GM23248 (cell line): ENCODE measurements at regions not wholly inside any gene's neighbourhood (a gene's known extent, or its start where the extent isn't known, plus 50 kb on each side); places are given as distances from the start of the nearest gene placed in this dataset.

Source experiments
- DNase-seq: peaks from one replicate; pipeline ENCODE4 v3.0.0-alpha.2; 2015
- H2AFZ ChIP-seq: fragments of 200-600 bp; sonication (generic); 2 replicates; pipeline ENCODE4 v1.6.1; 2016; ENCODE audit warnings: antibody characterized with exemption
- H3F3A ChIP-seq: fragments of 200-600 bp; sonication (generic); 2 replicates; pipeline ENCODE4 v1.6.1; 2016; ENCODE audit warnings: mild to moderate bottlenecking, antibody characterized with exemption, mixed run types; ENCODE audit not compliant: insufficient read depth
- H3K27ac ChIP-seq: fragments of 200-600 bp; sonication (generic); 2 replicates; pipeline ENCODE4 v1.5.1; 2016; ENCODE audit warnings: mild to moderate bottlenecking
- H3K27me3 ChIP-seq: fragments of 200-600 bp; sonication (generic); replicated peaks from 2 replicates; pipeline ENCODE4 v1.6.1; 2016; ENCODE audit warnings: mild to moderate bottlenecking; ENCODE audit not compliant: insufficient read depth
- H3K36me3 ChIP-seq: fragments of 200-600 bp; sonication (generic); 2 replicates; pipeline ENCODE4 v1.6.1; 2016; ENCODE audit warnings: low read depth, mild to moderate bottlenecking
- H3K4me1 ChIP-seq: fragments of 200-600 bp; sonication (generic); 2 replicates; pipeline ENCODE4 v1.6.1; 2016; ENCODE audit warnings: mild to moderate bottlenecking; ENCODE audit not compliant: insufficient read depth
- H3K4me2 ChIP-seq: fragments of 200-600 bp; sonication (generic); one replicate; pipeline ENCODE4 v1.6.1; 2016; ENCODE audit warnings: mild to moderate bottlenecking; ENCODE audit not compliant: unreplicated experiment
- H3K4me3 ChIP-seq: fragments of 200-600 bp; sonication (generic); 2 replicates; pipeline ENCODE4 v1.5.1; 2016; ENCODE audit warnings: mild to moderate bottlenecking
- H3K79me2 ChIP-seq: fragments of 200-600 bp; sonication (generic); 2 replicates; pipeline ENCODE4 v1.6.1; 2016; ENCODE audit warnings: mild to moderate bottlenecking; ENCODE audit not compliant: insufficient read depth
- H3K9ac ChIP-seq: fragments of 200-600 bp; sonication (generic); 2 replicates; pipeline ENCODE4 v1.6.1; 2016; ENCODE audit warnings: mild to moderate bottlenecking
- H3K9me2 ChIP-seq: fragments of 200-600 bp; sonication (generic); 2 replicates; pipeline ENCODE4 v1.6.1; 2016; ENCODE audit warnings: mixed run types, mild to moderate bottlenecking, moderate library complexity; ENCODE audit not compliant: insufficient read depth
- H3K9me3 ChIP-seq: fragments of 200-600 bp; sonication (generic); one replicate; pipeline ENCODE4 v1.6.1; 2017; ENCODE audit warnings: low read depth
- H4K20me1 ChIP-seq: fragments of 200-600 bp; sonication (generic); 2 replicates; pipeline ENCODE4 v1.6.0; 2016; ENCODE audit not compliant: insufficient read depth
- EZH2 ChIP-seq: fragments of 200-600 bp; sonication (generic); IDR thresholded peaks from 2 replicates; pipeline ENCODE4 v1.6.1; 2018; ENCODE audit warnings: antibody characterized with exemption, mild to moderate bottlenecking; ENCODE audit not compliant: insufficient read depth, poor library complexity, severe bottlenecking
- EZH2phosphoT487 ChIP-seq: fragments of 200-600 bp; sonication (generic); IDR thresholded peaks from 2 replicates; pipeline ENCODE4 v1.6.1; 2018; ENCODE audit warnings: antibody characterized with exemption, moderate library complexity, mild to moderate bottlenecking, low read depth; ENCODE audit not compliant: insufficient read depth
- WGBS, 2 experiments: methylation state at CpG; one replicate each; pipeline ENCODE4 v1.1.6; 2015 to 2017; ENCODE audit warnings: low lambda C conversion rate in 2 of 2, low coverage in 1 of 2; ENCODE audit errors: missing lambda C conversion rate in 2 of 2; 5-methylcytosine and 5-hydroxymethylcytosine counted together
- in situ Hi-C: fragments of 300-500 bp; cut with MboI; formaldehyde crosslinking; loops from 2 replicates; pipeline ENCODE4 v1.15.0; 2020

DNA sequence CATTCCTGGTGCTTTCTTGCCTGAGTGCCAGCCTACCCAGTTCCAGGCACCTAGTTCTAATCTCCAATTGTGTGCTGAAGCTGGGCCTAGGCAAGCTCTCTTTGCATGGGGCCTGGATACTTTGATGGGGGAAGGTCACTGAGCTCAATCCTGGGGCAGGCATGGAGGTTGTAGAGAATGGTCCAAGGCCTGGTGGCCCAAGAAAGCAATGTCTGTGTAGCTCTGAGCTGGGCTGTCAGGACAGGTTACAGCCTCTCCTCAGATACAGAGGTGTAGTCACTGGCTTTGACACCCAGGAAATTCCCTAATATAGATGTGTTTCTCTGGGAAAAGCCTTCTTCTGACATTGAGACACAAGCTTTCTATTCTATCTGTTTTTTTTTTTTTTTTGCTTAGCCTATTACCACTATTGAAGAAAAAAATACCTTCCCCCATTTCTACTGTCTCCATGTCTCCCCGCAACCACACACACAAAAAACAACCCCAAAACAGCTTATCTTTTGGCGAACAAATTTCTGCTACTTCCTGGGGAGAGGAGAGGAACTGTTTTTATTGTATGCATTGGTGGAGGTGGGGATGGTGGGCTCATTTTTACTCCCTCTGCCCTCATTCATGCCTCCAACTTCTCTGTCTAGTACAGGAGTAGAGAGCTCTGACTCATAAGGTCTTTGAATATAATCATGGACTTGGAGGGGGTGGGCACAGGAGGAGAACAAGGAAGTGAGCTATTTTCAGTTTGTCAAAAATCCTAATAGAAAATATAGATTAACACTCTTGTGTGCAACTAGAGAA is 66.7 kb upstream of the DHX15 start:
- in situ Hi-C loops, result no loop called here
- H3K36me3 ChIP-seq, result no peaks in the 10 kb centered on the region
- no peaks in the 10 kb centered on the region for H3K9me3 ChIP-seq
- H3F3A ChIP-seq, result no peaks in the 10 kb centered on the region
- no peaks in the 10 kb centered on the region for H4K20me1 ChIP-seq
- H3K9me2 ChIP-seq, result no peaks in the 10 kb centered on the region
- 94 to 100% methylated on average over 2 of the region's 2 CpGs for WGBS, 2 experiments
- 0 out of 2 replicates have a peak, but pooled peaks cover 8% of the 10 kb centered on the region for H3K27me3 ChIP-seq
- H3K27ac ChIP-seq, result no peak overlapping the region
- H3K9ac ChIP-seq, result no peak overlapping the region
- H3K4me3 ChIP-seq, result no peak overlapping the region
- no peaks in the 10 kb centered on the region for H3K79me2 ChIP-seq
- H3K4me1 ChIP-seq, result no peaks in the 10 kb centered on the region
- no peak overlapping the region for H3K4me2 ChIP-seq
- no peak for DNase-seq
- H2AFZ ChIP-seq, result no peak overlapping the region
- no peak for TF ChIP-seq EZH2phosphoT487
- no peak for TF ChIP-seq EZH2

DNA sequence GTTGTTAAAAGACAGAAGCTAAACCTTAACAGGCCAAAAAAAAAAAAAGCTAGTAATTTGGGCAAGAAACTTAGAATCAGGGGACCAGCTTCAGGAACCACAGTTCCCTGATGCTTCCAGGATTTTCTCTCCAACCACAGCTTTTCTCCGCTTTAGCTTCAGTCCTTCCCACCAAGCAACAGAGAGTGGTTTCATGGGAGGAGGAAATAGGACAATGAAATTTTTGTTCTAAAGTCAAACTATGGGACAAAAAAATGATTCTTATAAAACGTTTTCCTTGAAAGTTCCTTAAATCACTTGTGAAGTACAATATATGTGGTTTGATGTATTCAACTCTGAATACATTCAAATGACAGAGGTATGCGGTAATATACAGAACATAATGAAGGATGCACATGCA is 71.0 kb upstream of the DHX15 start:
- H2AFZ ChIP-seq, result no peak overlapping the region
- 73 to 75% methylated on average over 3 of the region's 3 CpGs for WGBS, 2 experiments

DNA sequence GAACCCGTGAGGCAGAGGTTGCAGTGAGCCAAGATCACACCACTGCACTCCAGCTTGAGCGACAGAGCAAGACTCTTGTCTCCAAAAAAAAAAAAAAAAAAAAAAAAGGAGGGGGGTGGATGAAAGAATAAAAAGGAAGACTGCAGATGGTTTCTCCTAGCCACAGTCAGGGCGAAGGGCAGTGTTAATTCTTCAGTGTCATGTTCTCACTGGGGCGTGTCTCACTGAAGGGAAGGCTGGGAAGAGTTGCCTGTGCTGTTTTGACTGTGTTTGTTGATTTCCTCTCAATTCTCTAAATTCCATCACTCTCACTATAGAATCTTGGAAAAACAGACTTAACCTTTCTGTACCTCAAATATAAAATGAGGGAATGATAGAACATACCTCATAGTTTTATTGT is 71.6 kb upstream of the DHX15 start:
- H3K36me3 ChIP-seq, result no peaks in the 10 kb centered on the region
- H3K27me3 ChIP-seq, result peaks cover 21% of the 10 kb centered on the region
- H3K4me3 ChIP-seq, result no peak overlapping the region
- no peaks in the 10 kb centered on the region for H3K9me2 ChIP-seq
- no peaks in the 10 kb centered on the region for H4K20me1 ChIP-seq
- no peak overlapping the region for H2AFZ ChIP-seq
- no peak overlapping the region for H3K4me2 ChIP-seq
- H3K9me3 ChIP-seq, result no peaks in the 10 kb centered on the region
- in situ Hi-C loops, result no loop called here
- DNase-seq, result no peak
- 18 to 24% methylated on average over 4 of the region's 4 CpGs for WGBS, 2 experiments
- H3F3A ChIP-seq, result no peaks in the 10 kb centered on the region
- H3K79me2 ChIP-seq, result no peaks in the 10 kb centered on the region
- TF ChIP-seq EZH2phosphoT487, result no peak
- no peak for TF ChIP-seq EZH2
- H3K9ac ChIP-seq, result no peak overlapping the region
- no peak overlapping the region for H3K27ac ChIP-seq
- no peaks in the 10 kb centered on the region for H3K4me1 ChIP-seq

More for the DNA sequence above, 71.0 kb upstream of the DHX15 start:
- H3K27ac ChIP-seq, result no peak overlapping the region
- H3K9me2 ChIP-seq, result no peaks in the 10 kb centered on the region
- no peaks in the 10 kb centered on the region for H3K79me2 ChIP-seq
- no peaks in the 10 kb centered on the region for H3K36me3 ChIP-seq
- in situ Hi-C loops, result no loop called here
- no peaks in the 10 kb centered on the region for H3K9me3 ChIP-seq
- DNase-seq, result no peak
- H3K4me3 ChIP-seq, result no peak overlapping the region
- H3K4me2 ChIP-seq, result no peak overlapping the region
- peaks cover 15% of the 10 kb centered on the region; the same call in 1 of the 2 replicates for H3K27me3 ChIP-seq
- no peaks in the 10 kb centered on the region for H3K4me1 ChIP-seq
- no peak overlapping the region for H3K9ac ChIP-seq
- H3F3A ChIP-seq, result no peaks in the 10 kb centered on the region
- TF ChIP-seq EZH2phosphoT487, result no peak
- no peak for TF ChIP-seq EZH2
- H4K20me1 ChIP-seq, result no peaks in the 10 kb centered on the region

DNA sequence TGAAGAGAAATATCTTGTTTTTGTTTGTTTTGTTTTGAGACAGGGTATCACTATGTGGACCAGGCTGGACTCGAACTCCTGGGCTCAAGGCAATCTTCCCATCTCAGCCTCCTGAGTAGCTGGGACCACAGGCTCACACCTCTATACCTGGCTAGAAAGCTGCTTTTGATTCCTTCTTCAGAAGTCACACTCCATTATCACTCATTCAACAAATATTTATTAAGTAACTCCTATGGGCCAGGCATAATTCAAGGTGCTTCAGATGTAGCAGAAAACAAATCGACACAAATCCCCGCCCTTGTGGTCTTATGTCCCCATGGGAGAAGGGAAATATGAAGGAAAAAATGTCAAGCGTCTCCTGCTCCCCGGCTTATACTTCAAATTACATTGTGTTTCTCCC is 72.6 kb upstream of the DHX15 start:
- in situ Hi-C loops, result no loop called here
- WGBS, 2 experiments, result 76 to 89% methylated on average over 5 of the region's 5 CpGs

More for the DNA sequence above, 72.6 kb upstream of the DHX15 start:
- H4K20me1 ChIP-seq, result no peaks in the 10 kb centered on the region
- no peak overlapping the region for H3K4me3 ChIP-seq
- H2AFZ ChIP-seq, result no peak overlapping the region
- no peak overlapping the region for H3K27ac ChIP-seq
- DNase-seq, result no peak
- no peaks in the 10 kb centered on the region for H3K9me2 ChIP-seq
- no peaks in the 10 kb centered on the region for H3K9me3 ChIP-seq
- H3K4me2 ChIP-seq, result no peak overlapping the region
- no peaks in the 10 kb centered on the region for H3F3A ChIP-seq
- H3K27me3 ChIP-seq, result peaks cover 22% of the 10 kb centered on the region
- no peak for TF ChIP-seq EZH2phosphoT487
- no peak for TF ChIP-seq EZH2
- no peaks in the 10 kb centered on the region for H3K36me3 ChIP-seq
- no peaks in the 10 kb centered on the region for H3K4me1 ChIP-seq
- H3K9ac ChIP-seq, result no peak overlapping the region
- no peaks in the 10 kb centered on the region for H3K79me2 ChIP-seq
